NOMO-1 (cell line): ENCODE measurements at regions not wholly inside any gene's neighbourhood (a gene's known extent, or its start where the extent isn't known, plus 50 kb on each side); places are given as distances from the start of the nearest gene placed in this dataset.

ENCODE experiments used
- DNase-seq, 2 experiments: peaks; one replicate each; lab custom pipeline; 2025; ENCODE audit not compliant: unreplicated experiment in 2 of 2; lab: John Stamatoyannopoulos, UW

DNA sequence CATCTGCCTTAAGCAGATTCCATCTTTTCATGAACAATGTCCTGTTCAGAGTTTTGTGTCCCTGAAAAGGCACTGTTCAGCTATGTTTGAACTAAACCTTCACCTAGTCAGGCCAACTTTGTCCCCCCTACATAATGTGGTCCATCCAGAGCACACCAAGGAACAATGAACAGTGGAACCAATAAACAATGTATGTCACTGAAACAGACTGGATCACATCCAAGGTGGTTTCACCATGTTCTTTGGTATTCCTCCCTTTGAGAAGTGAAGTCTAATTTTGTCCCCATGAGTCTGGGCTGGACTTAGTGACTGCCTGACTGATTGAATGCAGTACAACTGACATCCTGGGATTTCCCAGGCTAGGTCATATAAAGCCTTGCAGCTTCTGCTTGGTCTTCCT, 174.5 kb downstream of the SLC24A2 start:
- no peak for DNase-seq

DNA sequence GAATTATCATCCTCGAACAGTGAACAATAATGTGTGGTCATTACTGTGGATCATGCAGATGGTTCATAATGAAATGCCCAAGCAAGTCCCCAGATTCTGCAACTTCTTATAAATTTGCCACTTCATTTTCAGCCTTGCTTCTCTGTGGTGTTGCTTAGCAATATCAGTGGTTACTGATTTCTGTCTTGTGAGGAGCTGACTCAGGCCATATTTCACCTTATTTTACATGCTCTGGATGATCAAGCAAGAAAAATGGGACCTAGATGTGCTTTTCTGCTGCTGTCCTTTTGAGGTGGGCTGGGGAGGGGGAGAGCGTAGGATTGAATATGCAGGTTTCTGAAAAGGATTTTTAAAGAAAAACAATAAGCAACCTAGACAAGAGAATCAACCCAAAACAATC, 188.3 kb downstream of the SLC24A2 start:
- no peak for DNase-seq

DNA sequence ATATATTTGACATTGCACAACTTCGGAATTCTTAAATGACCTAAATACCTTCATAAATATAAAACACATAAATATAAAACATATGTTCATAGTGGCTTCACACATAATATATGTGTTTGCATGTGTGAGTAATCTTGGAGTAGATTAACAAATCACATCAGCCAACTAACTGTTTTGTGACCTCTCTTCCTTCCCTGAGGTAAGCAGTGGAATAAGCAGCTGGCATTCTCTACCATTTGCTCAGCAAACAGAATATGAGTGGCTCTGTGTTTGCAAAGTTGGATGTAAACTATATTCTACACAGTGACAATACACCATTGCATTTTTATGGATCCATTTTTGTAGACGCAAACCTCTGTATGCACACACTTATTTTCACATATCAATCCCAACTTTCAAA, 189.9 kb downstream of the ACER2 start:
- no peak for DNase-seq

DNA sequence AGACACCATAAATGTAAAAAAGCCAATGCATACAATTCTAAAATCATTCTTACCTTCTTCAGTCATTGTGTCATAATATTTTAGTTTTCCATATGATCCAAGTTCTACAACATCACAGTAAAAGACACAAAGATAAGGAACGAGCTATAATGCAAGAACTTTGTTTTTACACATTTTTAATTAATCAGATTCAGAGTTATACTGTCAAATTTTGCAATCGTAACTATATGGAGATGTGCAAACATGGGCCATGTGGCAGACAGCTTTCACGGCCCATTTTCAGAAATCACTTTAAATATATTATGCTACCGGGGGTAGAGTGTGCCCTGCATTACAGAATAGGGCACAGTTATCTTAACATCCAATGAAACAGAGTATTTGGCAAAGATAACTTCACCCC, 188.4 kb downstream of the ACER2 start:
- DNase-seq = no peak

DNA sequence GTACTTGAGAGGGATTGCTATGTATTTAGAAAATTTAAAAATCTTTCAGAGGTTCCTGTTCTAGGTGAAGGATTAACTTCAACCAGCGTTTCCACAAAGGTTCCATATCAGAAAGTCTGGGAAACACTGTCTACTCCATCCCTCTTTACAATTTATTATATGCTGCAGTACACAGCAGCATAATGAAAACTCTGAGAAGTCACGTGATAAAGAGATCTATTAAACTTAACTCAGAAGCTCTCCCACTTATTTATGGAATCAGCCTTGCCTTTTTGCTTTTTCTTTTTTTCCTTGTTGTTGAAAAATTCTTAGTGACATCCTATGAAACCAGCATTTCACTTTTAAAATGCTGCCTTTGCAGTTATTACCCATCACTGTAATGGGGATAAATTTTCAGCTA, 186.2 kb downstream of the ACER2 start:
- DNase-seq = no peak

DNA sequence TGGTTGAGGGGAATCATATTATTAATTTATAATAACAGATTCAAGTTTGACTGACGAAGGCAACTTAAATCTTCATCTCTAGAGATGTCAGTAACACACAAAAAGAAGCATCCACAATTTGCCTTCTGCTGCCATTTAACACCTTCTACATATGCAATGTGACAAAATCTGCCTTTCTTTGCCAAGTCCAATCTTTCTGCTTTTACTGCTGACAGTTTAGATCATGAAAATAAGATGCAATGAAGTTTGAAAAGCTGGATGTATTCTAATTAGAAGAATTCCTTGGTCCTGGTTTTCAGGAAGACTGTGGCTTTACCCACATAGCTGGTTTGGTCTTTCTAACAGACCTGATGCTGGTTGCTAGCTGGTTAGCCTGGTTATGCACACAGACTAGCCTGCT, 178.9 kb downstream of the ACER2 start:
- DNase-seq = no peak

DNA sequence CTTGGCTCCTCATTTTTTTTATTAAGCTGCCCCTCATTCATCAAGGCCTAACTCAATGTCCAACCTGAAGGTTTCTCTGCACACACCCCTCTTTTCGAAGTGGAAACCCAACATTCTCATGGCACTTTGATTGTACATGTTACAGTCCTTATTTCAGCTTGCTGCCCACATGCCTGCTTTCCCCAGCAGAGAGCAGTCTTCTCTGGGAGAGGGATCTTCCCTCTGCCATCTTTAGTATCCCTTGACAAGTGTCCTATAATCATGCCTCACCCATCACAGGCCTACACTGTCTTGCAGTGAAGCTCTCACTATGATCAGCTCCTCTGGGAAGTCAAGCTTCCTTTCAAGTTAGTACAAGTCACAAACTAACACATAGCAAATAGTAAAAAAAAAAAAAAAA, 175.1 kb downstream of the ACER2 start:
- no peak for DNase-seq

DNA sequence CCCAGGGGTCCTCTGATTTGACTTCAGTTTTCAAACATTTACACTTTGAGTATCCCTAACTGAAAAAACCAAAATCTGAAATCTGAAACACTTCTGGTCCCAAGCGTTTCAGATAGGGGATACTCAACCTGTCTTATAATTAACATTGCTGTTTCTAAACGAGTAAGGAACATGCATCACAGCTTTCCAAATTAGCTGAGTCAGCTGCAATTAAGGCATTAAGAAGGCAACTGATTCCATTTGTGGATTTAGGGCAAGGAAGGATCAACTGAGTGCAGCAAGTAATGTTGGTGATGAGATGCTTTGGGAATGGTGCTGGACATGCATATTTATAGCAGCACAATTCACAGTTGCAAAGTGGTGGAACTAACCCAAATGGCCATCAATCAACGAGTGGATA, 168.6 kb downstream of the ACER2 start:
- no peak for DNase-seq

DNA sequence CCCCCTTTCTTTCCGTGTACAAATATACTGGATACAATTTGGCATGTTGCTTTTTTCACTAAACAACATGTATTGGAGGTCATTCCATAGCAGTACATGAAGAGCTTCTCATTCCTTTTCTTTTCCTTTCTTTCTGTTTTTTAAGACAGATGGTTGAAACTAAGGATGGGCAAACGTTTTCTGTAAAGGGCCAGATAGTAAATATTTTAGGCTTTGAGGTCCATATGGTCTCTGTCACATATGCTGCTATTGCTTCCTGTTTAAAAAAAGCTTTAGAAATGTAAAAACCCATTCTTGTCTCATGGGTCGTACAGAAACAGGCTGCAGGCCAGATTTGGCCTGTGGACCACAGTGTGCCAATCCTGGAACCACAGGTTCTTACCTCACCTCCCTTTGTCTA, 160.1 kb downstream of the ACER2 start:
- no peak for DNase-seq

DNA sequence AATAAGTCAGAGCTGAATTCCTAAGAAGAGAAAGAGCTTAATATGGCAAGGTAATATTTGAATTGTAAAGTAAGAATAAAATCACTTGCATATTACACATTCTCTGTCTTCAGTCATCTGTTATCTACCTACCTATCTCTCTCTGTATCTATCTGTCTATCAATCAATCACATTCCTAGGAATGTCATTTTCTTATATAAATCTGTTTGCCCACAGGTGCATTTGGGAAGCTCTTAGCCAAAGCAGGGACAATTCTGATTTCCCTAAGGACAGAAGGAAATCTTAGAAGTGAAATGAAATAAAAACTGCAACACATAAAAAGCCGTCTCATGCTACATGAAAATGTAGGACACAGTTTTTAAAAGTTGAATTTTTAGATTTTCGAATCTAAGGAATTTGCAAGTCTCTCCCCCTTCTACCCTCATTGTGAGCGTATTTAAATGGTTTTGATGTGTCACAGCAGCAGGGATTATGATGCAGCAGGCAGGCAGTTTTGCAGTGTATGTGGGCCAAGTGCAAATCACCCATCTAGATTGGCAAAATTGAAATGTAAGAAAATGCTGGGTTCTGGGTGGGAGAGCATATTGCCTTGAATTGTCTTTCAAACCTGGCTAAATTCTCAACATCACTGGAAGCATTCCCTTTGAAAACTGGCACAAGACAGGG, 155.7 kb downstream of the ACER2 start:
- no peak for DNase-seq

DNA sequence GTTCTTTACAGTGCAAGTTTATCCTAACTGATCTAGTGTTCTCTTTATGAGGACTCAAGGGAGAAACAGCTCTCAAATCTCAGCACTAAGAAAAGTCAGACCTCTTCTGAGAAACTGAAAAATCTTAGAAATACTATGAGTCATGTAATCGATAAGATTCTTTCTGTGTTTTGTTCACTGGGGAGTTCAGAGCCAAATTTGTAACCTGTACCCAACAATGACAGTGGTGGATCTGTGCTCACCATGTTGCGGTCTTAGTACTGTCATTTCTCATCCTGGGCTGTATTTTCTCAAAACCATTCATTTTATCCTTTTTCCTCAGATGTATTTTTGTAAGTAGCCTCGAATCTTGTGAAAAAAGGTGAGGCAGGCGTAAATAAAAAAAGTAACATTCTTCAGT, 146.4 kb downstream of the ACER2 start:
- DNase-seq = no peak

DNA sequence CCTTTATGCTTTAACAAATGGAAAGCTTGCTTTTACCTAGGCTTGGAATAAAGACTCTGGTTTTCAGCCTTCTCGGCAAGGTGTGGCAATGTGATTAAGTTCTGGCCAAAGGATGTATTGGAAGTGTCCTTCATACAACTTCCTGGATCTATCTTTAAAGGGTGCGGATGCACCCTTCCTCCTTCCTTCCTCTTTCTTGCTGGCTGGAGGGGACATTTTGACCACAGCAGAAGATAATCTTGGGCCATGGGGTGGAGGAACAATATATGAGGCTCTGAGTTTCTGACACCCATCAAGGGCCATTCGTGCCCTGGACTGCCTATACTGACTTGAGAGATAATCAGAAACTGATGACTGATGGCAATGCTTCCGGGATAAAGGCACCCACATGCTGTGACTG, 145.7 kb downstream of the ACER2 start:
- no peak for DNase-seq

DNA sequence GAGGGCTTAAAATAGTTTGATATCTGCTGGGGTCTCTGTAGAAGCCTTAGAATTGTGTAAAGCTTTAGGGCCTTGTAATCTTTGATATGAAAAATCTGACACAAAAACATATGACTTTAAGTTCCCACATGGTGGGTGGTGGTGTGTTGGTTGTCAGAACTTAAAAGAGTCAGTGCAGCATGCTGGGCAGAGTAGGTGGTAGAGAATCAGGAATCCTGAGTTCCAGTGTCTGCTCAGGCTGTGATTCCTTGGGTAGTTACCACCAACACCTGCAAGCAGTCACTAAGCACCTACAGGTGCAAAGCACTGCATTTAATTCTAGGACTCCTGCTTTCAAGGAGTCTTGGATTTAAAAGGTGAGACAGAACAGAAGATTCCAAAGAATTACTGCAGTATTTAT, 144.6 kb downstream of the ACER2 start:
- DNase-seq = no peak

DNA sequence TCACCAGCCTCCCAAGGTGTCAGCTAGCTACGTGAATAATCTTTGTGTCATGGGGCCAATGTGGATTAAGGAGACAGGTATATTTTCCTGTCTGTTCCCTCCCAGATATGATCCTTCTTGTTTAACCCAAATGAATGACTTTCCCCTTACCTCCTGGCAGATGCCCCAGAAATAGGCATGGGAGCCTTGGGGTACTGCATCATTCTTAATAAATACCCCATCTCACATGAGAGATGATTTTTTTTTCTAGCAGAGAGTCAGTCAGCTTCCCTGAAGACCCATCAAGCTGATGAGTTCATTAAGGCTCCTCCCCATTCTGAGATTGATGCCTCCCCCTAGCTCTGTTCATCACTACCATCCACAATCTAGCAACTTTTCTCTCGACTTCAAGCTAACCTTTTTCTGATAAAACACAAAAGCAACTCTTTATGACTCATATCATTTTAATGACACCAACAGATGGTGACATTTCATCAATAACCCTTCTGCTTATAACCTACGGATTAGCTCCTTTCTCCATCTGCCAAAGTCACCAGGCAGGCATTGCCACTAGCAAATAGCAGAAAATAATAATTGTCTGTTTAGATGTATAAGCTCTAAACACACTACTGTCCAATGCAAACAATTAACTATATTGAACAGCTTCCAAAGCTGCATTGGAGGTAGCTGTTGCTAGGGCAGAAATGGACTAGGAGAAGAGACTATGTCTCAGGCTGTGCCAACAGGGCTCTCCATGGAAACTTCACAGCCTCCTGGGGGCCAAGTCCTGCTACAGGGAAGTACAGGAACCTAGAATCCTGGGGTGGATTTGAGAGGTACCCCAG, 143.7 kb downstream of the ACER2 start:
- no peak for DNase-seq

DNA sequence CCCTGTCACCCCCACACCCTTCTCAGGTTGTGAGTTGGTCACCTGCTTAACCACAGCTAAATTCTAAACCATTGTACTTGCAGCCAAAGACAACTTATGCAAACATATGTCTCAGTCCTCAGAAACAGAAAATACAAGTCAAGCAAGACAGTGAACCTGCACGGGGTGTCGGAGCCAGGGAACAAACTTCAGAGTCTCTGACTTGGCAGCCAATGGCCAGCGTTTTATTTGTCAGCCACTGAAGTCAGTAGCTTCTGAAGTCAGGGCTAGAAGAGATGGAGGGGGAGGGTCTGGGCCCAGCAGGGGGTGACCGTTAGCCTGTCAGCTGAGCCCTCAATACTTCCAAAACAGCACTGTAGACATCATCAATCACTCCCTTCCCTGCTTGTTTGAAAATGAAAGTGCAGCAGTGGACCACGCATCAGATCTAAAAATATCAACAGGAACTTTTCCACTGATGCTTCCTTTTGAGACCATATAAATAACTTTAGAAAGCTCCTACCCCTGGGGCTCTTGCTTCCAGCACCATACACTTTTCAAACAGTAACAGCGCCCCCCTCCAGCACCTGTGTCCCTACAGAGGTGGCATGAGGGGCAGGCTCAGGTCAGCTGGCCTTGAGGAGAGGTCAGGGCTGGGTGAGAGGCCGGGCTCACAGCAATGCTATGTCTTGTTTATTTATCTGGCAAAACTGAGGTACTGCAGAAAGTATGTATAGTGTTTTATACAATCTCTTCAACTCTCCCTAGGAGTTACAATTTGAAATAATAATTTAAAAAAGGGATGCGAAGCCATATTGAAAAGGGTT, 142.5 kb downstream of the ACER2 start:
- DNase-seq = no peak

DNA sequence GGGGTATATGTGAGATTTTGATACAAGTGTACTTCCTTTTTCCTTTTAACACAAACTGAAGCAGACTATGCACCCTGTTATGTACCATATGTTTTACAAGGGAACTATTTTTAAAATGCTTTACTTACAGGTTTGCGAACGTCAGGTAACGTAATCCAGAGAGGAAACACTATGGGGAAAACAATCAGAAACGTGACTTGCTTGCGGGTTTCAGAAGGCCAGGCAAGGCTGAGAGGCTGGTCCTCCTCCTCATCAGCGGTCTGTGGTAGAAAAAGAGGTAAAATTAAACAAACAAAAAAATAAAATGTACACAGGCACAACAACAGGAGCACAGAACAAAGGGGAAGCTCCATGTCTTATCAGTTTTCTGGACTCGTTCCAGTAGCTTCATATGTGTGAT, 141.2 kb downstream of the ACER2 start:
- no peak for DNase-seq

DNA sequence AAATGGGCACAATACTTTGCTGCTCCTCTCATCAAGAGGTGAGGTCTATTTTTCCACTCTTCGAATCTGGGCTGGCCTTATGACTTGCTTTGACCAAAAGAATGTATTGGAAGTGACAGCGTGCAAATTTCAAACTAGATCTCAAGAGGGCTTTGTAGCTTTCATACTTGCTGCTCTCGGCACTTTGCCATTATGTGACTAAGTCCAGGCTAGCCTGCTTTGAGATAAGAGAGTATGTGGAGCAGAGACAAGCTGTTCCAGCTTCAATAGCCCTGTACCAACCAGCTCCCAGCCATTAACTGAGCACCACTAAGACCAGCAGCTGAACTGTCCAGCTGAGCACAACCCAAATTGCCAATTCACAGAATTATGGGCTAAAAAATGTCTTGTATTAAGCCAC, 124.6 kb downstream of the ACER2 start:
- DNase-seq = no peak

DNA sequence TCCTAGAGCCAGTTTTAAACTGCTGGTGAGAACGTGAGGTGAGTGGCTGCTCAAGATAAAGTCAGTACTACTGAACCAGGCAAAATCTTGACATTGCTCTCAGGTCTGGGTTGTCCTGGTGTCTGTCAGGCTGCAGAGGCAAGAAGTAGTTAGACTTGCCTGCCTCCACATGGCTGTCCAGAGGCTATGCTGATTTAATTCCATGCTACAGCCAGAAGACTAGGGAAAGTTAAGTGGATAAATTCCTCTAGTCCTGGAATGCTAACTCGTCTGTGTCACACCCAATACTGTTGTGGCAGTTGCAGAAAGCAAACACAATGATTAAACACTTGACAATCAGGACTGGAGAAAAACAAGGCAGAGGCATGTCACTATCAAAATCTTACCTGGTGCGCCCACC, 118.9 kb downstream of the ACER2 start:
- no peak for DNase-seq

DNA sequence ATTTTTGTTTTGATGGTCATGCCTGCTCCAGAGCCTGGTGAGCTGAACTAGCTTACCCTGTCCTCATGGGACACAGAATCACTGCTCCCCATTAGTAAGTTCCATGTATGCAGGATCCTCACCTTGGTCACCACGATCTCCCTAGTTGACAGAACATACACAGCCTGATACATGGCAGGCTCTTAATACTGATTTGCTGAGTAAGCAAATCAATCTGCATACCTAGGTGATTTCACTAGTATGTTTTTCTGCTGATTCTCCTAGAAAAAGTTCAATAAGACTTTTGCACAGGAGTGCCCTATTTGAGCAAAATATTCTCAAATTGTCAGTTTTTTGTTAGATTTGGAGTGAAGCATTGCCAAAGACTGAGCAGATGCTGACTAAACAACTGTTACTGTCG, 113.7 kb downstream of the ACER2 start:
- DNase-seq = no peak

DNA sequence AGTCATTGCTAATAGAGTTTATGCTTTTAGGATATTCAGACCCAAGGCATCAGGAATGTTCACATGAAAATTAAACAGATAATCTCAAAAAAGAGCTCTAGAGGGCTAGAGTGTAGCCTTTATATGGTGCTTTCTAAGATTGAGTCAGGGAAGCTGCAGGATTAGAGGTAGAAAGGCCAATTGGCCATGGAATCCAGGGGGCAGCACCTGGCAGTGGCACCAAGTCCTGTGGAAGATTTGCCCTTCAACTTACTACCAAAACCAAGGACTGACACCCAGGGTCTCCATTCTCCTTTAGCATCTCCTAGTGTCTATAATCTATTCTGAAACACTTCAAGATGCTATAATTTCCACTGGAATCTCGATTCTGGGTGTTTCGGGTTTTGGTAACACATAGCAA, 112.4 kb downstream of the ACER2 start:
- no peak for DNase-seq

DNA sequence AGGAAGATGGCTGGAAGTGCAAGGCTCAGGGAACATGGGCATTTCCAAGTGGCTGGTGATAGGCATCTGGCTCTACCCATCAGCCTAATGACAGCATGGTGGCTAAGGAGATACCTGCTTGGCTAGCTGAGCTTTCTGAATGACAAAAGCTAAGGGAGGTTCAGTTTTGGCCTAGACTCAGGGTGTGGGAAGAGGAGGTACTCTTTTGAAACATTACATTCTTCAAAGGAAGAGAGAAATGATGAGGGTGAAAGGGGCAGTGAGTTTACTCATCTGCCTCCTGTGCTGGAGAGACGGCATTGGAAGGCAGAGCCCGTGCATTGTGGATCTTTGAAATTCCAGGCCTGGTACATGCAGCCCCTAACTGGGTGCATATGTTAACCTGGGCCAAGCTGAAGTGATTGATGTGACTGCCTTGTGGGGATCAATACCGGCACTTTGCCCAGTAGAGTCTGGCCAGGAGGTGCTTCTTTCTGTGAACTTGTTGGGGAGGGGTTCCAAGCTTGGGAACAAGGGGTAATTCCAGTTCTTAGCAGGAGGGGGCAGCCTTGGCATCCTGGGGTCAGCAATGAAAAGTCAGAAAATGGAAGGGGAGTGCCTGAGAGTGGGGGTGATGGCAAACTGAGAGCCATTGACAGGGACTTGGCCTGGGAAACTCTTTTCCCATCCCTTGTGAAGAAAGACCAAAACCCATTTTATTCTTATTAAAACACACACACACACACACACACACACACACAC, 108.6 kb downstream of the ACER2 start:
- DNase-seq = no peak
